ENCODE measurements at regions not wholly inside any gene's neighbourhood (a gene's known extent, or its start where the extent isn't known, plus 50 kb on each side); places are given as distances from the start of the nearest gene placed in this dataset.

DNA sequence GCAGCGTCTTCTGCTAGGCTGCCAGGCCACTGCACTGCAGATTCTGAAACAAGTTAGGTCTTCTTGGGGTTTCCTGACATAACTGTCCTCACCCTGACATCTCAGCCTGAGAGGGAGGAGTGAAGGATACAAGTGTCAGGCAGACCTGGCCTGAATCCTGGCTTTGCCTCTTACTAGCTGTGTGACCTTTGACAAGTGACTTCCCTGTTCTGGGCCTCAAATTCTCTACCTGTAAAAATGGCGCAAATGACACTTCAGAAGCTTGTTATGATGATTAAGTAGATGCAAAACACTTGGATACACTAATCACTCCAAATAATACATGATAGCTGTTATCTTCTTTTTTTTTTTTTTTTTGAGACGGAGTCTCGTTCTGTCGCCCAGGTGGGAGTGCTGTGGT, 119.2 kb upstream of the BOD1 start:
- in situ Hi-C loops (cut with MboI; ENCODE audit: low pct_unique_long_range_greater_than_20kb, low sequenced_read_pairs, unreplicated experiment) = no loop called here

GRCh38 chr5:173736374-173736773, 119.9 kb upstream of the BOD1 start:
- TF ChIP-seq, protein P1, sequence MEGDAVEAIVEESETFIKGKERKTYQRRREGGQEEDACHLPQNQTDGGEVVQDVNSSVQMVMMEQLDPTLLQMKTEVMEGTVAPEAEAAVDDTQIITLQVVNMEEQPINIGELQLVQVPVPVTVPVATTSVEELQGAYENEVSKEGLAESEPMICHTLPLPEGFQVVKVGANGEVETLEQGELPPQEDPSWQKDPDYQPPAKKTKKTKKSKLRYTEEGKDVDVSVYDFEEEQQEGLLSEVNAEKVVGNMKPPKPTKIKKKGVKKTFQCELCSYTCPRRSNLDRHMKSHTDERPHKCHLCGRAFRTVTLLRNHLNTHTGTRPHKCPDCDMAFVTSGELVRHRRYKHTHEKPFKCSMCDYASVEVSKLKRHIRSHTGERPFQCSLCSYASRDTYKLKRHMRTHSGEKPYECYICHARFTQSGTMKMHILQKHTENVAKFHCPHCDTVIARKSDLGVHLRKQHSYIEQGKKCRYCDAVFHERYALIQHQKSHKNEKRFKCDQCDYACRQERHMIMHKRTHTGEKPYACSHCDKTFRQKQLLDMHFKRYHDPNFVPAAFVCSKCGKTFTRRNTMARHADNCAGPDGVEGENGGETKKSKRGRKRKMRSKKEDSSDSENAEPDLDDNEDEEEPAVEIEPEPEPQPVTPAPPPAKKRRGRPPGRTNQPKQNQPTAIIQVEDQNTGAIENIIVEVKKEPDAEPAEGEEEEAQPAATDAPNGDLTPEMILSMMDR (IDR thresholded peaks at IDR 0.05; ENCODE audit: extremely low read depth, insufficient read depth, missing control alignments) = no peak
- in situ Hi-C loops (cut with MboI; ENCODE audit: low pct_unique_long_range_greater_than_20kb, low sequenced_read_pairs, unreplicated experiment) = no loop called here
- no peak for DNase-seq (ENCODE audit: low spot score)

More for the DNA sequence above, 119.2 kb upstream of the BOD1 start:
- TF ChIP-seq, protein P1 (IDR thresholded peaks at IDR 0.05; ENCODE audit: extremely low read depth, insufficient read depth, missing control alignments) = no peak
- DNase-seq (ENCODE audit: low spot score) = no peak

DNA sequence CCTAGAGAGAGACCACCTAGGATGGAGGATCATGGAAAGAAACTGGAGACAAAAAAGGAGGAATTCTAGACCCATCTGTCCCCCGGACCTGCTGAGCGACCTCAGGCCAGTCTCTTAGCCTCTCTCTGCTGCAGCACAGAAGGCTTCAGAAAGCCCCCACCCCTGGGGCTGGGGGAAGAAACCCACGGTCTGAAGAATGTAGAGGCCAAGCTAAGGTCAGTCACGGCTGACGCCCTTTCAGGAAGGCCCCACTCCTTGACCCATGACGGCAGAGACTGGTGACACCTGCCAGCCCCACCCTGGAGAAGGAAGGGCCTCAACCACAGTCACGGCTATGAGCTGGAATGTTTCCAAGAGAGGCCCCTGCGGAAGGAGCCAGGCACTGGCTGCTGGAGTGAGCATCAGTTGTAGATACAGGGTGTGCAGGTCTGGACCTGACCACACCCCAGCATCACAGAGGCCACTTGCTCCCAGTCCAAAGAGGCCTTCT, 120.5 kb upstream of the BOD1 start:
- DNase-seq (ENCODE audit: low spot score) = peak; percentile 66

DNA sequence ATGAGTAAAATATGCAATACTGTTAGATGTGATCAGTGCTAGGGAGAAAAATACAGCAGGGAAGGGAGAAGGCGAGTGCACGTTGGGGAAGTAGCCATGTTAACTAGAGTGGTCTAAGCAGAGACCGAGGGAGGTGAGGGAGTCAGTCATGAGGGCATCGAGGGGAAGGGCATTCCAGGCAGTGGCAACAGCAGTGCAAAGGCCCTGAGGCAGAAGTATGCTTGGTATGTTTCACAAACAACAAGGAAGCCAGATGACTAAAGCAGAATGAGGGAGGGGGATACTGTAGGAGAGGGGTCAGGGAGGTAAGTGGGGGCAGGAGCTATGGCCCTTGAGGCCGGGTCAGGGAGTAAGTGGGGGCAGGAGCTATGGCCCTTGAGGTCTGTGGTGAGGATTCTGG, 123.3 kb upstream of the BOD1 start:
- no peak for DNase-seq (ENCODE audit: low spot score)
- in situ Hi-C loops (cut with MboI; ENCODE audit: low pct_unique_long_range_greater_than_20kb, low sequenced_read_pairs, unreplicated experiment) = no loop called here
- TF ChIP-seq, protein P1 (IDR thresholded peaks at IDR 0.05; ENCODE audit: extremely low read depth, insufficient read depth, missing control alignments) = no peak

More for the DNA sequence above, 120.5 kb upstream of the BOD1 start:
- in situ Hi-C loops (cut with MboI; ENCODE audit: low pct_unique_long_range_greater_than_20kb, low sequenced_read_pairs, unreplicated experiment) = no loop called here
- TF ChIP-seq, protein P1 (IDR thresholded peaks at IDR 0.05; ENCODE audit: extremely low read depth, insufficient read depth, missing control alignments) = no peak

DNA sequence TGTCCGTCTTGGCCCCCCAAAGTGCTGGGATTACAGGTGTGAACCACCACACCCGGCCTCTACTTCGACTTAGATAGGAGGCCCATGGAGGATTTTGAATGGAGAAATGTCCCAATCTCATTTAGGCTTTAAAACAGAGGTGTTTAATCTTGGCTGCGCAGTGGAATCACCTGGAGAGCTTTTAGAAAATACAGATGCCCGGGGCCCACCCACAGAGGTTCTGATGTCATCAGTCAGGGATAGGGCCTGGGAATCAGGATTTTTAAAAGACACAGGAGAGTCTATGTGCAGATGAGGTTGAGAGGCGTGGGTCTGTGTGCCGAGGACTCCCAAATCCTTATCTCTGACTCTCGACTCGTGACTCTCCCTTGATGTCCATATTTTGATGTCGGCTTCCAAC, 124.0 kb upstream of the BOD1 start:
- in situ Hi-C loops (cut with MboI; ENCODE audit: low pct_unique_long_range_greater_than_20kb, low sequenced_read_pairs, unreplicated experiment) = no loop called here
- TF ChIP-seq, protein P1 (IDR thresholded peaks at IDR 0.05; ENCODE audit: extremely low read depth, insufficient read depth, missing control alignments) = no peak

DNA sequence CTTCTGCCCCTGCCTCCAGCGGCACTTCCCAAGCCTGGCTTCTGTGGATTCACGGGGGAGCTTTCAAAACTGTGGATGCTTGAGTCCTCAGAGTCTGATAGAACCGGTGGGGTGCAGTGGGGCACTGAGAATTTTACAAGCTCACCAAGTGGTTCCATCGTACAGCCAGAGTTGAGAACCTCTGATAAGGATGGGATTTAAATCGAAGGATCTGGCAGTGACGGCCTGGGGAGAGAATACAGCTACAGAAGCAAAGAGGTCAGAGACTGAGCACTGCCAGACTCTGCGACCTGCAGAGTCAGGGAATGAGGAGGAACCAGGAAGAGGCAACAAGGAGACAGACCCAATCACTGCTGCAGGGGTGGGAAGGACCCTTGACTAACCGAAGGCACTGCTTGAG, 124.6 kb upstream of the BOD1 start:
- TF ChIP-seq, protein P1 (IDR thresholded peaks at IDR 0.05; ENCODE audit: extremely low read depth, insufficient read depth, missing control alignments) = no peak
- in situ Hi-C loops (cut with MboI; ENCODE audit: low pct_unique_long_range_greater_than_20kb, low sequenced_read_pairs, unreplicated experiment) = no loop called here
- no peak for DNase-seq (ENCODE audit: low spot score)

More for the DNA sequence above, 124.0 kb upstream of the BOD1 start:
- no peak for DNase-seq (ENCODE audit: low spot score)
